ENCODE measurements at regions not wholly inside any gene's neighbourhood (a gene's known extent, or its start where the extent isn't known, plus 50 kb on each side); places are given as distances from the start of the nearest gene placed in this dataset.

GRCh38 chr1:208646431-208646830 is 402.2 kb upstream of the PLXNA2 start:
- DNase-seq (ENCODE audit: insufficient read length, low spot score) (no peak), FAIRE-seq (no peak)
- TF ChIP-seq CTCF (IDR thresholded peaks at IDR 0.05; ENCODE audit: insufficient read depth, missing control alignments): no peak

GRCh38 chr1:208648146-208648545 is 404.0 kb upstream of the PLXNA2 start:
- TF ChIP-seq CTCF (IDR thresholded peaks at IDR 0.05; ENCODE audit: insufficient read depth, missing control alignments): no peak
- FAIRE-seq: no peak
- no peak for DNase-seq (ENCODE audit: insufficient read length, low spot score)

GRCh38 chr1:208652296-208653160 is 408.3 kb upstream of the PLXNA2 start:
- peak; percentile 97 for TF ChIP-seq CTCF (IDR thresholded peaks at IDR 0.05; ENCODE audit: insufficient read depth, missing control alignments)

GRCh38 chr1:208653426-208653825 is 409.2 kb upstream of the PLXNA2 start:
- no peak for TF ChIP-seq CTCF (IDR thresholded peaks at IDR 0.05; ENCODE audit: insufficient read depth, missing control alignments)
- DNase-seq (ENCODE audit: insufficient read length, low spot score) (no peak), FAIRE-seq (no peak)

More at GRCh38 chr1:208652296-208653160, 408.3 kb upstream of the PLXNA2 start:
- FAIRE-seq (peak; percentile 83), DNase-seq (ENCODE audit: insufficient read length, low spot score) (no peak)

GRCh38 chr1:208654241-208654640 is 410.1 kb upstream of the PLXNA2 start:
- peak; percentile 98 for FAIRE-seq
- TF ChIP-seq CTCF (IDR thresholded peaks at IDR 0.05; ENCODE audit: insufficient read depth, missing control alignments): peak; percentile 87
- DNase-seq (ENCODE audit: insufficient read length, low spot score): no peak

- TF ChIP-seq CTCF (IDR thresholded peaks at IDR 0.05; ENCODE audit: insufficient read depth, missing control alignments): no peak
- DNase-seq (ENCODE audit: insufficient read length, low spot score): no peak
- no peak for FAIRE-seq
Observed at GRCh38 chr1:208665936-208666335, 421.8 kb upstream of the PLXNA2 start.

GRCh38 chr1:208668991-208669390 is 424.8 kb upstream of the PLXNA2 start:
- TF ChIP-seq CTCF (IDR thresholded peaks at IDR 0.05; ENCODE audit: insufficient read depth, missing control alignments): no peak
- no peak for FAIRE-seq
- DNase-seq (ENCODE audit: insufficient read length, low spot score): no peak
